DND-41 (cell line): ENCODE measurements at regions not wholly inside any gene's neighbourhood (a gene's known extent, or its start where the extent isn't known, plus 50 kb on each side); places are given as distances from the start of the nearest gene placed in this dataset.

Source experiments
- ATAC-seq: fragments of 200-7000 bp; cut with Tn5 transposase; 3 replicates; pipeline ENCODE4 v1.9.1; 2021; ENCODE audit warnings: low read depth; ENCODE audit not compliant: insufficient read depth
- DNase-seq: peaks from one replicate; pipeline ENCODE4 v3.0.0-alpha.2; 2020
- H2AFZ ChIP-seq: 2 replicates; pipeline ENCODE4 v1.6.0; 2012; ENCODE audit warnings: low read depth, low read length
- H3K27ac ChIP-seq: 2 replicates; pipeline ENCODE4 v1.5.1; 2012; ENCODE audit warnings: low read length, inconsistent platforms
- H3K27me3 ChIP-seq: fragments of 200-600 bp; sonication (generic); 2 replicates; pipeline ENCODE4 v1.6.0; 2012; ENCODE audit warnings: low read length, mild to moderate bottlenecking, inconsistent platforms; ENCODE audit not compliant: insufficient read depth, poor library complexity
- H3K36me3 ChIP-seq: 2 replicates; pipeline ENCODE4 v1.5.1; 2012; ENCODE audit warnings: low read length, inconsistent platforms; ENCODE audit not compliant: insufficient read depth
- H3K4me1 ChIP-seq: 2 replicates; pipeline ENCODE4 v1.5.1; 2012; ENCODE audit warnings: mild to moderate bottlenecking, low read length; ENCODE audit not compliant: insufficient read depth
- H3K4me2 ChIP-seq: 2 replicates; pipeline ENCODE4 v1.6.0; 2012; ENCODE audit warnings: mild to moderate bottlenecking, moderate library complexity, low read length, inconsistent platforms; ENCODE audit not compliant: insufficient read depth
- H3K4me3 ChIP-seq, 2 experiments: fragments of 200-600 bp in 1 of 2; shearing (Covaris generic) in 1 of 2; 2 replicates each; pipeline ENCODE4 v1.5.1; 2012 to 2016; ENCODE audit warnings: inconsistent platforms in 2 of 2, low read length in 2 of 2, mild to moderate bottlenecking in 2 of 2, low read depth in 1 of 2, moderate library complexity in 1 of 2
- H3K79me2 ChIP-seq: 2 replicates; pipeline ENCODE4 v1.6.0; 2012; ENCODE audit warnings: low read length, inconsistent platforms; ENCODE audit not compliant: insufficient read depth
- H3K9ac ChIP-seq: 2 replicates; pipeline ENCODE4 v1.6.0; 2012; ENCODE audit warnings: low read depth, mild to moderate bottlenecking, inconsistent platforms, low read length, moderate library complexity
- H3K9me3 ChIP-seq: 2 replicates; pipeline ENCODE4 v1.5.1; 2012; ENCODE audit warnings: low read length, moderate library complexity, mild to moderate bottlenecking, inconsistent platforms; ENCODE audit not compliant: insufficient read depth, severe bottlenecking
- H4K20me1 ChIP-seq: 2 replicates; pipeline ENCODE4 v1.6.0; 2012; ENCODE audit warnings: low read length; ENCODE audit not compliant: insufficient read depth
- CTCF ChIP-seq: IDR thresholded peaks from 2 replicates; pipeline ENCODE4 v1.5.1; 2012; ENCODE audit warnings: borderline replicate concordance, low read length, moderate library complexity, mild to moderate bottlenecking; ENCODE audit not compliant: poor library complexity, severe bottlenecking; ENCODE audit errors: extremely low read depth
- EZH2 ChIP-seq: IDR thresholded peaks from 3 replicates; pipeline ENCODE4 v1.6.1; 2012; ENCODE audit warnings: borderline replicate concordance, low read depth, mild to moderate bottlenecking, moderate library complexity, low read length, inconsistent platforms; ENCODE audit not compliant: severe bottlenecking

DNA sequence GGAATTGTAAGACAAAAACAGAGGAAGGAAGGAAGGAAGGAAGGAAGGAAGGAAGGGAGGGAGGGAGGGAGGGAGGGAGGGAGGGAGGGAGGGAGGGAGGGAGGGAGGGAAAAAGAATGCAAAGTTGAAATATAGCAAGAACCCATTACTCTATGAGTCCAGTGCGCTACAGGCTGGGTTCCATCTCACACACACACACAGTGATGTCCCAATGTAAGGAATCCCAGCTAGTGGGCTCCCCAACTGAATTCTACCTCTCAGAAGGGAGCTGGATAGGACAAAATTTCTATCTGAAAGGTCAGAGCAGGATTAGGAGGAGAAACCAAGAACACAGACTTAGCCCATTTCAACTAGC, 173.4 kb downstream of the DAD1 start:
- no peaks in the 10 kb centered on the region for H3K79me2 ChIP-seq
- no peak overlapping the region; the same call in 1 of the 2 replicates for H2AFZ ChIP-seq
- no peak overlapping the region for H3K4me3 ChIP-seq
- H3K27me3 ChIP-seq: no peaks in the 10 kb centered on the region
- no peak overlapping the region for H3K27ac ChIP-seq
- no peaks in the 10 kb centered on the region for H4K20me1 ChIP-seq
- no peak for ATAC-seq
- H3K9me3 ChIP-seq: no peaks in the 10 kb centered on the region
- no peaks in the 10 kb centered on the region for H3K36me3 ChIP-seq
- no peak overlapping the region for H3K4me2 ChIP-seq
- H3K4me1 ChIP-seq: peaks cover 44% of the 10 kb centered on the region
- no peak for DNase-seq
- no peak overlapping the region for H3K9ac ChIP-seq
- no peak for TF ChIP-seq CTCF

DNA sequence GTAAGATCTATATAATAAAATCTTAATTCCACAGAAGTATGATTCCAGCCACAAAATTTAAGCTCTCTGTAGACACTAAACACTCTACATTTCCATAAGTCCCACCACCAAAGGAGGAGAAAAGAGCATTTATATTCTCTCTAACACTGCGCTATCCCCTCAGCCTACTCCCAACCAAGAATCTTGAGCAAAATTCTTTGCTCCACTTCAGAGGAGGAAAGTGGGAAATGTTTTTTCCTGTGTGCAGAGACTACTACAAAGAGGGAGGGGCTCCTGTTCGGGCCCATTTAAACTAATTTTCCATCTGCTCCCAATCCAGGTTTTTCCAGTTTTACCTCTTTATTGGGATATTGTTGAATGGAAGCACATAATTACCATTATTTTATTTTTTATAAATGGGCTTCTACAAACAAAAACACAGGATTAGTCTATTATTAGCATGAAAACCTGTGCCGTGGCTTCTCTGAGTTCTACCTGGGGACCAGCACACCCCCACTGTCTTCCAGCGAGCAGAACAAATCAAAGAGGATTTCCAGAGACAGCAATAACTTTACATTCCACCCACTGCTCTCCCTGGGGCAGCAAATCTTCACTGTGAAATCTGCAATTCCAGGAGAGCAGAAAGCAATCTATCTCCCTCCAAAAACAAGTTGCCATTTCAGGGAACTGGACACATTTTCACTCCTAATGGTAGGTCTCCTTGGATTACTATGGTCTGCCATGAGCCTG, 174.0 kb downstream of the DAD1 start:
- DNase-seq (no peak), ATAC-seq (no peak)
- H3K4me3 ChIP-seq: no peak overlapping the region
- no peaks in the 10 kb centered on the region for H3K27me3 ChIP-seq
- no peak overlapping the region for H3K4me2 ChIP-seq
- no peaks in the 10 kb centered on the region for H3K79me2 ChIP-seq
- H3K36me3 ChIP-seq: no peaks in the 10 kb centered on the region
- peaks cover 46% of the 10 kb centered on the region for H3K4me1 ChIP-seq
- H3K27ac ChIP-seq: no peak overlapping the region
- H3K9me3 ChIP-seq: no peaks in the 10 kb centered on the region
- no peak overlapping the region for H2AFZ ChIP-seq
- H3K9ac ChIP-seq: no peak overlapping the region
- TF ChIP-seq EZH2 (no peak), CTCF (no peak)
- no peaks in the 10 kb centered on the region for H4K20me1 ChIP-seq

DNA sequence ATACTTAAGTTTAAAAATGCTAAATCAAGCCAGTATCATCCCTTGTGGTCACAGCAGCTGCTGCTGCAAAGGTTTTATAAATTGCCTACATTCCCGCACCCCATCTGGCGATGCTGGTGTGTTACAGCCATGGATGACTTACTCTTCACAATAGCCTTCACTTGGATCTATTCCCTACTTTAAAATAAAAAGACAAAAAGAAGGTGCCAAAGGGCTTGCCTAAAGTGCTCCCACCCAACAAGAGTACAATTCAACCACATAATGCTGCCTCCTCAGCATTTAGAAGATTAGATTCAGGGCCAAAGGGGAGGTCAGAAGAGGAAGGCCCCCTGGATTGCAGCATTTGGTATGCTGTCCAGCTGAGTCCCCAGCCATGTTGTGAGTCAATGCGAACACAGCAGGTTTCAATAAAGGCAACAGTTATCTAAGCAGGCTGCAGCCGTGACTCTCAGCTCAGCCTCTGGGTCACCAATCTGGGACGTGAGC, 176.1 kb downstream of the DAD1 start:
- TF ChIP-seq EZH2: no peak
- TF ChIP-seq CTCF: peak; percentile 5
- Histone ChIP-seq H3K9ac (no peak overlapping the region), H3K9me3 (no peaks in the 10 kb centered on the region), H4K20me1 (no peaks in the 10 kb centered on the region), H3K4me2 (no peak overlapping the region), H2AFZ (peak overlapping the region; percentile 28; the same call in 1 of the 2 replicates), H3K36me3 (no peaks in the 10 kb centered on the region), H3K4me1 (peaks cover 38% of the 10 kb centered on the region), H3K79me2 (no peaks in the 10 kb centered on the region), H3K27ac (no peak overlapping the region; the same call in 1 of the 2 replicates), H3K4me3 (no peak overlapping the region), H3K27me3 (no peaks in the 10 kb centered on the region)
- DNase-seq: no peak
- ATAC-seq: no peak
